ENCODE measurements at regions not wholly inside any gene's neighbourhood (a gene's known extent, or its start where the extent isn't known, plus 50 kb on each side); places are given as distances from the start of the nearest gene placed in this dataset.
A peak's percentile ranks its signal among the peaks of the same experiment; 100 is the strongest.

- DNase-seq (peak in 1 of 2 donors; percentile 59), ATAC-seq (peak in 1 of 3 donors; percentile 18)
- Mint-ChIP-seq H3K27me3 (ENCODE audit: low read depth in 2 of 2) (no peaks in the 10 kb centered on the region), H3K4me1 (peaks cover 17 to 21% of the 10 kb centered on the region in 2 donors), H3K36me3 (no peaks in the 10 kb centered on the region), H3K27ac (no peak overlapping the region), H3K9me3 (no peaks in the 10 kb centered on the region), H3K4me3 (no peak overlapping the region)
- Histone ChIP-seq H3K27ac (ENCODE audit: low read length) (no peak overlapping the region), H3K36me3 (ENCODE audit: control insufficient read depth, insufficient read depth, low read length) (no peaks in the 10 kb centered on the region), H3K27me3 (ENCODE audit: control insufficient read depth, insufficient read depth, low read length) (no peaks in the 10 kb centered on the region), H3K4me1 (ENCODE audit: control insufficient read depth, insufficient read depth, low read length) (peaks cover 12% of the 10 kb centered on the region), H3K4me3 (ENCODE audit: low read length) (no peak overlapping the region), H3K9me3 (ENCODE audit: control insufficient read depth, insufficient read depth, low read length) (no peaks in the 10 kb centered on the region)
- intact Hi-C loops (cut with micrococcal nuclease) = no loop called here
- TF ChIP-seq CTCF (IDR thresholded peaks at IDR 0.05) = no peak
- WGBS (ENCODE audit: insufficient coverage) = 80% methylated on average over 12 of the region's 15 CpGs
These were observed 461.0 kb upstream of the JARID2 start for GRCh38 chr6:14784596-14785492.

- ATAC-seq (no peak), DNase-seq (no peak)
- H3K4me3 ChIP-seq (ENCODE audit: low read length) = no peak overlapping the region
- WGBS (ENCODE audit: insufficient coverage) = 86% methylated on average over 1 of the region's 2 CpGs
- peaks cover 17 to 21% of the 10 kb centered on the region in 2 donors for H3K4me1 Mint-ChIP-seq
- H3K27me3 Mint-ChIP-seq (ENCODE audit: low read depth in 2 of 2) = no peaks in the 10 kb centered on the region
- peaks cover 12% of the 10 kb centered on the region for H3K4me1 ChIP-seq (ENCODE audit: control insufficient read depth, insufficient read depth, low read length)
- H3K4me3 Mint-ChIP-seq = no peak overlapping the region
- no peak overlapping the region for H3K27ac Mint-ChIP-seq
- H3K9me3 ChIP-seq (ENCODE audit: control insufficient read depth, insufficient read depth, low read length) = no peaks in the 10 kb centered on the region
- H3K27me3 ChIP-seq (ENCODE audit: control insufficient read depth, insufficient read depth, low read length) = no peaks in the 10 kb centered on the region
- no peaks in the 10 kb centered on the region for H3K36me3 ChIP-seq (ENCODE audit: control insufficient read depth, insufficient read depth, low read length)
- intact Hi-C loops (cut with micrococcal nuclease) = no loop called here
- H3K27ac ChIP-seq (ENCODE audit: low read length) = no peak overlapping the region
- no peaks in the 10 kb centered on the region for H3K9me3 Mint-ChIP-seq
- no peak for TF ChIP-seq CTCF (IDR thresholded peaks at IDR 0.05)
- no peaks in the 10 kb centered on the region for H3K36me3 Mint-ChIP-seq
These were observed 460.4 kb upstream of the JARID2 start for GRCh38 chr6:14785493-14785790.

GRCh38 chr6:14786008-14786407 is 459.9 kb upstream of the JARID2 start:
- intact Hi-C loops (cut with micrococcal nuclease) = no loop called here
- ATAC-seq (peak in 1 of 3 donors; percentile 7), DNase-seq (no peak)
- Mint-ChIP-seq H3K9me3 (no peaks in the 10 kb centered on the region), H3K4me1 (peaks cover 17 to 21% of the 10 kb centered on the region in 2 donors), H3K36me3 (no peaks in the 10 kb centered on the region), H3K4me3 (no peak overlapping the region), H3K27me3 (ENCODE audit: low read depth in 2 of 2) (no peaks in the 10 kb centered on the region), H3K27ac (no peak overlapping the region)
- no peak for TF ChIP-seq CTCF (IDR thresholded peaks at IDR 0.05)
- WGBS (ENCODE audit: insufficient coverage) = 92% methylated on average over 3 of the region's 3 CpGs
- Histone ChIP-seq H3K4me3 (ENCODE audit: low read length) (no peak overlapping the region), H3K27ac (ENCODE audit: low read length) (no peak overlapping the region), H3K9me3 (ENCODE audit: control insufficient read depth, insufficient read depth, low read length) (no peaks in the 10 kb centered on the region), H3K4me1 (ENCODE audit: control insufficient read depth, insufficient read depth, low read length) (peaks cover 12% of the 10 kb centered on the region), H3K36me3 (ENCODE audit: control insufficient read depth, insufficient read depth, low read length) (no peaks in the 10 kb centered on the region), H3K27me3 (ENCODE audit: control insufficient read depth, insufficient read depth, low read length) (no peaks in the 10 kb centered on the region)

- H3K27ac Mint-ChIP-seq = no peak overlapping the region
These were observed 459.4 kb upstream of the JARID2 start for GRCh38 chr6:14786455-14786854.

More at GRCh38 chr6:14786455-14786854, 459.4 kb upstream of the JARID2 start:
- no peak for TF ChIP-seq CTCF (IDR thresholded peaks at IDR 0.05)
- 70% methylated on average over 3 of the region's 3 CpGs for WGBS (ENCODE audit: insufficient coverage)
- no peaks in the 10 kb centered on the region for H3K36me3 ChIP-seq (ENCODE audit: control insufficient read depth, insufficient read depth, low read length)
- no peak overlapping the region for H3K4me3 ChIP-seq (ENCODE audit: low read length)
- no peaks in the 10 kb centered on the region for H3K9me3 Mint-ChIP-seq
- H3K4me3 Mint-ChIP-seq = no peak overlapping the region
- H3K27me3 Mint-ChIP-seq (ENCODE audit: low read depth in 2 of 2) = no peaks in the 10 kb centered on the region
- H3K9me3 ChIP-seq (ENCODE audit: control insufficient read depth, insufficient read depth, low read length) = no peaks in the 10 kb centered on the region
- peak in 1 of 3 donors; percentile 33 for ATAC-seq
- H3K27ac ChIP-seq (ENCODE audit: low read length) = no peak overlapping the region
- no peak for DNase-seq
- no peaks in the 10 kb centered on the region for H3K27me3 ChIP-seq (ENCODE audit: control insufficient read depth, insufficient read depth, low read length)
- H3K4me1 ChIP-seq (ENCODE audit: control insufficient read depth, insufficient read depth, low read length) = peaks cover 12% of the 10 kb centered on the region
- intact Hi-C loops (cut with micrococcal nuclease) = no loop called here
- H3K4me1 Mint-ChIP-seq = peaks cover 17 to 21% of the 10 kb centered on the region in 2 donors
- H3K36me3 Mint-ChIP-seq = no peaks in the 10 kb centered on the region
